GM10266 (cell line): ENCODE measurements at regions not wholly inside any gene's neighbourhood (a gene's known extent, or its start where the extent isn't known, plus 50 kb on each side); places are given as distances from the start of the nearest gene placed in this dataset.

ENCODE experiments used
- DNase-seq: peaks from one replicate; pipeline ENCODE4 v3.0.0; 2012; ENCODE audit errors: extremely low spot score
- CTCF ChIP-seq: IDR thresholded peaks from 2 replicates; pipeline ENCODE4 v1.5.1; 2012; ENCODE audit warnings: mild to moderate bottlenecking, low read depth; ENCODE audit not compliant: control insufficient read depth, insufficient read depth; ENCODE audit errors: missing control alignments

GRCh38 chr4:117941611-117942010 is 92.7 kb upstream of the NDST3 start:
- no peak for TF ChIP-seq CTCF
- no peak for DNase-seq

- no peak for TF ChIP-seq CTCF
- no peak for DNase-seq
Observed at GRCh38 chr4:117949621-117950020, 84.7 kb upstream of the NDST3 start.

GRCh38 chr4:117957571-117957970 is 76.7 kb upstream of the NDST3 start:
- DNase-seq: no peak
- no peak for TF ChIP-seq CTCF

GRCh38 chr4:117965622-117966021 is 68.7 kb upstream of the NDST3 start:
- DNase-seq: no peak
- no peak for TF ChIP-seq CTCF

GRCh38 chr4:117968606-117969005 is 65.7 kb upstream of the NDST3 start:
- no peak for TF ChIP-seq CTCF
- DNase-seq: no peak

GRCh38 chr4:117971403-117971802 is 62.9 kb upstream of the NDST3 start:
- no peak for DNase-seq
- TF ChIP-seq CTCF: no peak

GRCh38 chr4:117983541-117984365 is 50.5 kb upstream of the NDST3 start:
- no peak for DNase-seq
- TF ChIP-seq CTCF: no peak
